Panc1 (cell line): ENCODE measurements at regions not wholly inside any gene's neighbourhood (a gene's known extent, or its start where the extent isn't known, plus 50 kb on each side); places are given as distances from the start of the nearest gene placed in this dataset.

Experiments used
- ATAC-seq: fragments of 200-7000 bp; cut with Tn5 transposase; 2 replicates; pipeline ENCODE4 v1.9.1; 2020; ENCODE audit warnings: mild to moderate bottlenecking, moderate library complexity
- BruUV-seq: library from RNA; stranded (reverse); fragments of 400-500 nt; replicated peaks from 2 replicates; lab custom pipeline; 2021; lab: Mats Ljungman, UMichigan
- CTCF ChIA-PET: fragments of 300-600 bp; sonication (Branson Sonifier 250); formaldehyde crosslinking; loops from one replicate; lab custom pipeline; 2022; ENCODE audit warnings: antibody characterized with exemption; lab: Charles Lee
- POLR2A ChIA-PET: fragments of 300-600 bp; sonication (Branson Sonifier 250); formaldehyde crosslinking; loops from one replicate; lab custom pipeline; 2022; ENCODE audit warnings: antibody characterized with exemption; lab: Charles Lee
- DNase-seq: peaks from one replicate; pipeline ENCODE4 v3.0.0-alpha.2; 2010; ENCODE audit warnings: low read depth, low spot score
- H3K27ac ChIP-seq: 2 replicates; pipeline ENCODE4 v1.5.1; 2011; ENCODE audit warnings: mild to moderate bottlenecking, low read length, inconsistent platforms
- H3K27me3 ChIP-seq: fragments of 200-500 bp; sonication (Bioruptor generic); 2 replicates; pipeline ENCODE4 v1.6.0; 2014; ENCODE audit warnings: low read length, inconsistent platforms; ENCODE audit not compliant: control insufficient read depth, insufficient read depth
- H3K36me3 ChIP-seq: fragments of 200-500 bp; sonication (Bioruptor generic); 2 replicates; pipeline ENCODE4 v1.5.1; 2014; ENCODE audit warnings: inconsistent platforms, mild to moderate bottlenecking, low read length, moderate library complexity; ENCODE audit not compliant: control insufficient read depth, insufficient read depth
- H3K4me1 ChIP-seq: 2 replicates; pipeline ENCODE4 v1.5.1; 2011; ENCODE audit warnings: inconsistent platforms, mild to moderate bottlenecking, low read length, moderate library complexity; ENCODE audit not compliant: control insufficient read depth, insufficient read depth
- H3K4me3 ChIP-seq, 2 experiments: 2 replicates each; pipeline ENCODE4 v1.5.1; 2011 to 2012; ENCODE audit warnings: low read depth in 2 of 2, low read length in 2 of 2, mild to moderate bottlenecking in 2 of 2, inconsistent platforms in 1 of 2, moderate library complexity in 1 of 2
- H3K9me3 ChIP-seq: fragments of 200-500 bp; sonication (Bioruptor generic); 2 replicates; pipeline ENCODE4 v1.5.1; 2014; ENCODE audit warnings: low read depth, mild to moderate bottlenecking, inconsistent platforms, low read length, moderate library complexity; ENCODE audit not compliant: control insufficient read depth, insufficient read depth
- POLR2AphosphoS5 ChIP-seq: IDR thresholded peaks from 2 replicates; pipeline ENCODE4 v1.6.1; 2012; ENCODE audit warnings: mild to moderate bottlenecking, low read depth, low read length, moderate library complexity
- REST ChIP-seq, 2 experiments: IDR thresholded peaks; 2 replicates each; pipeline ENCODE4 v1.6.1; 2011 to 2012; ENCODE audit warnings: low read depth in 2 of 2, control low read depth in 1 of 2, low read length in 1 of 2, mild to moderate bottlenecking in 1 of 2, moderate library complexity in 1 of 2; ENCODE audit not compliant: insufficient read depth in 1 of 2
- SIN3A ChIP-seq: IDR thresholded peaks from 2 replicates; pipeline ENCODE4 v1.6.1; 2012; ENCODE audit warnings: low read depth, mild to moderate bottlenecking, low read length, moderate library complexity, borderline replicate concordance; ENCODE audit not compliant: insufficient read depth
- TCF7L2 ChIP-seq: IDR thresholded peaks from 2 replicates; pipeline ENCODE4 v1.6.1; 2011; ENCODE audit warnings: mild to moderate bottlenecking, low read depth, low read length, inconsistent platforms
- in situ Hi-C: cut with HindIII; loops from 2 replicates; pipeline ENCODE4 v1.10.0; 2016; ENCODE audit warnings: low sequenced_read_pairs, low pct_unique_long_range_greater_than_20kb
- intact Hi-C: fragments of 100-400 bp; cut with micrococcal nuclease; formaldehyde crosslinking; loops from one replicate; pipeline ENCODE4 v1.10.0; 2022; ENCODE audit not compliant: unreplicated experiment
- TF ChIP-seq, protein P1 (sequence below): fragments of 450-650 bp; IDR thresholded peaks from 2 replicates; pipeline ENCODE4 v1.5.1; 2017; ENCODE audit warnings: mild to moderate bottlenecking

DNA sequence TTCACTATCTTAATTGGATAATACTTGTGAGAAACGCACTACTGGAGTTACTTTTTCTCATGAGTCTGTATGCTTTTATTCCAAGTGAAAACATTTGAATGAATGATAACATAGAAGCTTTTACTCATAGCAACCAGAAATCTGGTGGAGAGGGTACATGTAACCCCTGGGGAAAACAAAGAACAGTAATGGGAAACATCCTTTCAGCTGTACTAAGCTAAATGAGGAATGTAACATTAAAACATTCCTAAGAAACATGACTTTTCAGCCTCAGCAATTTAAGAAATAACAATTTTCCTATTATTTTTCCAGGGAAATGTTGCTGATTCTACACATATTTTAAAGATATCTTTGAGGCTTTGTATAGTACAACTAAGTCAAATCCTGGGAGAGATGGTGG is 97.2 kb upstream of the CEP126 start:
- in situ Hi-C loops: no loop called here

DNA sequence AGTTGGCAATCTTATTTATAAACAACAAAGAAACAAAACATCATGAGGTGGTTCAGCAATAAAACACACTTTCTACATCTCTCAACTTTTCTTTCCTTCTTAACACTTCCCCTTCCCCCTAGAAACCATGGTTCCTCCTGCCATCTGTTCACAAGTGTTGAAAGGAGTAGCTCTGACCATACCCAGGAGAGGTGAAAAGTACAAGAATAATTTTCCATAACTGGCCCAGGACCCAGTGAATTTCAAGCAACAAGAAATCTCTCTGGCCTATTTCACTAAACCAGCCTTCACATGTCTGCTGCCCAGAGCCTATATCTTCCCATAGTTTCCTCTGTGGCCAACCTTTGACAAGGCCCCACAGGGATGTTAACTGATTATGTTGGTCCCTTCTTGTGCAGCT is 98.2 kb upstream of the CEP126 start:
- no TSS peak for BruUV-seq
- intact Hi-C loops (no loop called here), in situ Hi-C loops (no loop called here)
- CTCF ChIA-PET: no interaction called here
- TF ChIP-seq POLR2AphosphoS5 (no peak), REST (IDR thresholded peaks at IDR 0.05; ENCODE audit: insufficient read depth in 1 of 2, low read depth in 2 of 2, low read length in 1 of 2) (no peak), SIN3A (no peak), TCF7L2 (no peak)
- TF ChIP-seq, protein P1, sequence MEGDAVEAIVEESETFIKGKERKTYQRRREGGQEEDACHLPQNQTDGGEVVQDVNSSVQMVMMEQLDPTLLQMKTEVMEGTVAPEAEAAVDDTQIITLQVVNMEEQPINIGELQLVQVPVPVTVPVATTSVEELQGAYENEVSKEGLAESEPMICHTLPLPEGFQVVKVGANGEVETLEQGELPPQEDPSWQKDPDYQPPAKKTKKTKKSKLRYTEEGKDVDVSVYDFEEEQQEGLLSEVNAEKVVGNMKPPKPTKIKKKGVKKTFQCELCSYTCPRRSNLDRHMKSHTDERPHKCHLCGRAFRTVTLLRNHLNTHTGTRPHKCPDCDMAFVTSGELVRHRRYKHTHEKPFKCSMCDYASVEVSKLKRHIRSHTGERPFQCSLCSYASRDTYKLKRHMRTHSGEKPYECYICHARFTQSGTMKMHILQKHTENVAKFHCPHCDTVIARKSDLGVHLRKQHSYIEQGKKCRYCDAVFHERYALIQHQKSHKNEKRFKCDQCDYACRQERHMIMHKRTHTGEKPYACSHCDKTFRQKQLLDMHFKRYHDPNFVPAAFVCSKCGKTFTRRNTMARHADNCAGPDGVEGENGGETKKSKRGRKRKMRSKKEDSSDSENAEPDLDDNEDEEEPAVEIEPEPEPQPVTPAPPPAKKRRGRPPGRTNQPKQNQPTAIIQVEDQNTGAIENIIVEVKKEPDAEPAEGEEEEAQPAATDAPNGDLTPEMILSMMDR: no peak
- DNase-seq (no peak), ATAC-seq (no peak)
- Histone ChIP-seq H3K27ac (no peak overlapping the region), H3K4me1 (no peaks in the 10 kb centered on the region), H3K4me3 (no peak overlapping the region), H3K9me3 (no peaks in the 10 kb centered on the region), H3K36me3 (no peaks in the 10 kb centered on the region), H3K27me3 (no peaks in the 10 kb centered on the region)
- POLR2A ChIA-PET: no interaction called here

More for the DNA sequence above, 97.2 kb upstream of the CEP126 start:
- intact Hi-C loops: no loop called here
- TF ChIP-seq SIN3A: no peak
- no peak for TF ChIP-seq REST (IDR thresholded peaks at IDR 0.05; ENCODE audit: insufficient read depth in 1 of 2, low read depth in 2 of 2, low read length in 1 of 2)
- no peak for TF ChIP-seq TCF7L2
- TF ChIP-seq, protein P1: no peak
- no peak for TF ChIP-seq POLR2AphosphoS5
- CTCF ChIA-PET: no interaction called here
- Histone ChIP-seq H3K4me1 (no peaks in the 10 kb centered on the region), H3K27ac (no peak overlapping the region), H3K36me3 (no peaks in the 10 kb centered on the region), H3K4me3 (no peak overlapping the region), H3K27me3 (no peaks in the 10 kb centered on the region), H3K9me3 (no peaks in the 10 kb centered on the region)
- no TSS peak for BruUV-seq
- POLR2A ChIA-PET: no interaction called here
- no peak for DNase-seq
- ATAC-seq: no peak
